T-helper 17 cell (primary cell): ENCODE measurements at regions not wholly inside any gene's neighbourhood (a gene's known extent, or its start where the extent isn't known, plus 50 kb on each side); places are given as distances from the start of the nearest gene placed in this dataset.

Experiments used
- ATAC-seq: fragments of 150-1000 bp; cut with Tn5 transposase; 2 replicates; pipeline ENCODE4 v1.10.0; 2021; ENCODE audit warnings: mild to moderate bottlenecking, moderate library complexity
- DNase-seq, 3 donors: peaks; one replicate each; pipeline versions ENCODE4 v3.0.0 to v3.0.0-alpha.2; 2020 to 2021
- H3K9me3 ChIP-seq: one replicate; pipeline ENCODE4 v1.7.0; 2013; ENCODE audit warnings: low read length, mild to moderate bottlenecking; ENCODE audit not compliant: control insufficient read depth, poor library complexity, severe bottlenecking
- H3K27ac Mint-ChIP-seq: one replicate; pipeline ENCODE4 v1.8.0; 2022; ENCODE audit warnings: mild to moderate bottlenecking, moderate library complexity, mixed read lengths
- H3K27me3 Mint-ChIP-seq: one replicate; pipeline ENCODE4 v1.8.0; 2022; ENCODE audit warnings: mixed read lengths
- H3K36me3 Mint-ChIP-seq: one replicate; pipeline ENCODE4 v1.8.0; 2022; ENCODE audit warnings: low read depth, mixed read lengths
- H3K4me1 Mint-ChIP-seq: one replicate; pipeline ENCODE4 v1.8.0; 2022; ENCODE audit warnings: mild to moderate bottlenecking, mixed read lengths
- H3K4me3 Mint-ChIP-seq: one replicate; pipeline ENCODE4 v1.8.0; 2022; ENCODE audit warnings: mild to moderate bottlenecking, moderate library complexity, mixed read lengths

DNA sequence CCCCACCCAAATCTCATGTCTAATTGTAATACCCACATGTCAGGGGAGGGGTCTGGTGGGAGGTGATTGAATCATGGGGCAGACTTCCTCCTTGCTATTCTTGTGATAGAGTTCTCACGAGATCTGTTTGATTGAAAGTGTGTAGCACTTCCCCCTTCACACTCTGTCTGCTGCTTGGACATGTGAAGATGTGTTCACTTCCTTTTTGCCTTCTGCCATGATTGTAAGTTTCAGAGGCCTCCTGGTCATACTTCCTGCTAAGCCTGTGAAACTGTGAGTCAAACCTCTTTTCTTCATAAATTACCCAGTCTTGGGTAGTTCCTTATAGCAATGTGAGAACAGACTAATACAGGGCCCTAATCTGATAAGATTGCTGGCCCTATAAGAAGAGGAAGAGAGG is 1514.8 kb downstream of the RPA4 start:
- no peaks in the 10 kb centered on the region for H3K27me3 Mint-ChIP-seq
- no peaks in the 10 kb centered on the region for H3K36me3 Mint-ChIP-seq
- H3K4me1 Mint-ChIP-seq, result no peaks in the 10 kb centered on the region
- H3K27ac Mint-ChIP-seq, result no peak overlapping the region
- no peaks in the 10 kb centered on the region for H3K9me3 ChIP-seq
- no peak overlapping the region for H3K4me3 Mint-ChIP-seq
- DNase-seq (no peak), ATAC-seq (no peak)

GRCh38 chrX:98405376-98405775 is 1521.7 kb downstream of the RPA4 start:
- H3K36me3 Mint-ChIP-seq, result no peaks in the 10 kb centered on the region
- H3K9me3 ChIP-seq, result no peaks in the 10 kb centered on the region
- no peak for ATAC-seq
- H3K4me3 Mint-ChIP-seq, result no peak overlapping the region
- no peaks in the 10 kb centered on the region for H3K4me1 Mint-ChIP-seq
- no peaks in the 10 kb centered on the region for H3K27me3 Mint-ChIP-seq
- no peak overlapping the region for H3K27ac Mint-ChIP-seq
- DNase-seq, result no peak

DNA sequence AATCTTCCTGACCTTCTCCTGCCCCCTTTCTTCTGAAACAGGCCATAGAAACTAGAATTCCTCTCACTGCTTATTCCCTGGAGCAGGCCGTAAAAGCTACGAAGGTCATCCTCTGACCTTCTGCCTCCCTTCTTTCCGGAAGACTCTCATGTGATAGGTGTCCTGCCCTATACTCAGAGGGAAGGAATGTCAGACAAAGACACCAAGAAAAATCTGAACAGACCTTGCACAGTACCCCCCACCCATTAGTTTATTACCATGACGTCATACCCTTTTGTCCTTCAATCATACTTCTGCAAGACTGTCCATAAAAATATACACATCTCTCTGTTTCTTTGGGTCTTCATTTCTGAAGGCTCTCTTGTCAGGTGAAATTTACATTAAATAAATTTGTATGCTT is 1523.9 kb downstream of the RPA4 start:
- Mint-ChIP-seq H3K36me3 (no peaks in the 10 kb centered on the region), H3K27me3 (no peaks in the 10 kb centered on the region), H3K4me3 (no peak overlapping the region), H3K27ac (no peak overlapping the region), H3K4me1 (no peaks in the 10 kb centered on the region)
- no peak for DNase-seq
- no peak for ATAC-seq
- no peaks in the 10 kb centered on the region for H3K9me3 ChIP-seq

DNA sequence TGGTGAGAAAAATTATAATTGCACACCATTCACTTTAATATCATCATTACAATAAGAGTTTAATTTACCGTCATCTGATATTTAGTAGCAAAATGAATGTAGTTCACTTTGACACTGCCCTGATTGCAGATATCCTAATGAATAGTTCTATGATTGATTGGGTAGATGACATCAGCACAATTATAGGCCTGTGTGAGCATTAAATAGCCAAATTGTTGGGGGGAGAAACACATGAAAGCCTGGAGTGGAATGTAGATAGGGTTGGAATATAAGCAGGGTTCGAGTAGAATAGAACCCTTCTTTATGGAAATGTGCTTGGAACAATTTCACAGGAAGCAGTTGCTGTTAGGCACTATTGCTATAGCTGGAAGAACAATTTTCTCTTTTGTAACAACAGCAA is 1526.2 kb downstream of the RPA4 start:
- no peak overlapping the region for H3K4me3 Mint-ChIP-seq
- no peak overlapping the region for H3K27ac Mint-ChIP-seq
- DNase-seq (no peak), ATAC-seq (no peak)
- no peaks in the 10 kb centered on the region for H3K4me1 Mint-ChIP-seq
- no peaks in the 10 kb centered on the region for H3K9me3 ChIP-seq
- H3K27me3 Mint-ChIP-seq, result no peaks in the 10 kb centered on the region
- no peaks in the 10 kb centered on the region for H3K36me3 Mint-ChIP-seq

GRCh38 chrX:98412058-98412457 is 1528.3 kb downstream of the RPA4 start:
- ATAC-seq, result no peak
- H3K4me1 Mint-ChIP-seq, result no peaks in the 10 kb centered on the region
- no peak overlapping the region for H3K27ac Mint-ChIP-seq
- H3K27me3 Mint-ChIP-seq, result no peaks in the 10 kb centered on the region
- no peak for DNase-seq
- H3K4me3 Mint-ChIP-seq, result no peak overlapping the region
- no peaks in the 10 kb centered on the region for H3K36me3 Mint-ChIP-seq
- no peaks in the 10 kb centered on the region for H3K9me3 ChIP-seq

DNA sequence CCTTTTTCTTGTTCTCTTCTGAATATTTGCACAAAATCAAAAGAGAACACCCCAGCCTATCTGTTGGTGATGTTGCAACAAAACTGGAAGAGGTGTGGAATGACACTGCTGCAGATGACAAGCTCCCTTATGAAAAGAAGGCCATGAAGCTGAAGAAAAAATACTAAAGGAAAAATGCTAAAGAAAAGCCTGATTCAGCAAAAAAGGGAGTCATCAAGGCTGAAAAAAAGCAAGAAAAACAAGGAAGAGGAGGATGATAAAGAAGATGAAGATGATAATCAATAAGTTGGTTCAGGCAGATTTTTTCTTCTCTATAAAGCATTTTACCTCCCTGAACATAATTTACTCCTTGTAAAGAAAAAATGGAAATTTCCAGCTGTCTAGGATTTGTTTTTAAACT is 1538.8 kb downstream of the RPA4 start:
- H3K9me3 ChIP-seq, result no peaks in the 10 kb centered on the region
- no peak overlapping the region for H3K27ac Mint-ChIP-seq
- no peaks in the 10 kb centered on the region for H3K4me1 Mint-ChIP-seq
- DNase-seq (no peak), ATAC-seq (no peak)
- no peaks in the 10 kb centered on the region for H3K36me3 Mint-ChIP-seq
- no peaks in the 10 kb centered on the region for H3K27me3 Mint-ChIP-seq
- H3K4me3 Mint-ChIP-seq, result no peak overlapping the region

DNA sequence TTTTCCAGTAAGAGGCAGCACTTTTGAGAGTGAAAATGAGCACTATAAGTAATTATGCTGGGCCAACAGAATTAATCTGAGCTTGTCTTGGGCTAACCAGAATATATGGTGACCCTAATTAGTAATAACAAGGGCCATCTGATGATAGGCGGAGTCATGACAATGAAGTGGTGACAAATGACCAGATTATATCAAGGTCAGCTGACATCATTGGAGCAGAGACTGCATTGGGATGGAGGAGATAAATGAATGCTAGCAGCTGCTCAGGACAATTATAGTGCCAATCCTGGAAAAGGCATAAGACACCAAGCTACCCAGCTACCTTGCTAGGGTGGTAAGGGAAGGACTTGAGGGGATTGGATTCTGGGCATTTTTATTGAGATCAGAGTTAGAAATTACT is 1548.7 kb downstream of the RPA4 start:
- H3K4me1 Mint-ChIP-seq, result no peaks in the 10 kb centered on the region
- ATAC-seq (no peak), DNase-seq (no peak)
- H3K4me3 Mint-ChIP-seq, result no peak overlapping the region
- H3K27me3 Mint-ChIP-seq, result no peaks in the 10 kb centered on the region
- no peaks in the 10 kb centered on the region for H3K36me3 Mint-ChIP-seq
- no peaks in the 10 kb centered on the region for H3K9me3 ChIP-seq
- H3K27ac Mint-ChIP-seq, result no peak overlapping the region

- H3K4me1 Mint-ChIP-seq, result no peaks in the 10 kb centered on the region
- ATAC-seq, result no peak
Measured at GRCh38 chrX:98448524-98448923, 1564.8 kb downstream of the RPA4 start.

GRCh38 chrX:98452456-98452855 is 1568.7 kb downstream of the RPA4 start:
- Mint-ChIP-seq H3K27ac (no peak overlapping the region), H3K27me3 (no peaks in the 10 kb centered on the region), H3K4me1 (no peaks in the 10 kb centered on the region), H3K36me3 (no peaks in the 10 kb centered on the region), H3K4me3 (no peak overlapping the region)
- DNase-seq, result no peak
- no peak for ATAC-seq
- H3K9me3 ChIP-seq, result no peaks in the 10 kb centered on the region

More at GRCh38 chrX:98448524-98448923, 1564.8 kb downstream of the RPA4 start:
- no peak for DNase-seq
- H3K27me3 Mint-ChIP-seq, result no peaks in the 10 kb centered on the region
- no peak overlapping the region for H3K4me3 Mint-ChIP-seq
- H3K36me3 Mint-ChIP-seq, result no peaks in the 10 kb centered on the region
- H3K27ac Mint-ChIP-seq, result no peak overlapping the region
- no peaks in the 10 kb centered on the region for H3K9me3 ChIP-seq

- no peak for ATAC-seq
- no peaks in the 10 kb centered on the region for H3K9me3 ChIP-seq
- no peak for DNase-seq
- no peak overlapping the region for H3K27ac Mint-ChIP-seq
- H3K4me3 Mint-ChIP-seq, result no peak overlapping the region
- H3K36me3 Mint-ChIP-seq, result no peaks in the 10 kb centered on the region
- H3K4me1 Mint-ChIP-seq, result no peaks in the 10 kb centered on the region
- no peaks in the 10 kb centered on the region for H3K27me3 Mint-ChIP-seq
Measured at GRCh38 chrX:98459669-98460068, 1576.0 kb downstream of the RPA4 start.

DNA sequence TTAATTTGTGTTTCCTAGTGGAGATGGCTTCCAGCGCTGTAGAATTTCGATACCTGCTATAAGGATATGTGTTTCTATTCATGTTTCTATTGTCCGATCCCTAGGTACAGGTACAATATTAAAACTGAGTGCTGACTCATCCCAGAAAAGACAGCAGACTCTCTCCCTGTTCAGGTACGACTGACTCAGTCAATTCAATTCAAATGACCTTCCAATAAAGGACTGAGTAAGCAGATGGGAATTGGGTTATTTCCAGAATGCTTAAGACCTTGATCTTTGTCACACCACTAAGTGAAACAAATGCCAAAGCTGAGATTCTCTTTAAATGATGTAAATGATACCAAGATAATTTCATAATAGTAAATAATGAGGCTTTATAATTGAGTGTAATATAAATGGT is 1596.9 kb downstream of the RPA4 start:
- H3K9me3 ChIP-seq, result no peaks in the 10 kb centered on the region
- Mint-ChIP-seq H3K27me3 (no peaks in the 10 kb centered on the region), H3K4me3 (no peak overlapping the region), H3K27ac (no peak overlapping the region), H3K36me3 (no peaks in the 10 kb centered on the region), H3K4me1 (no peaks in the 10 kb centered on the region)
- ATAC-seq (no peak), DNase-seq (no peak)

- DNase-seq (no peak), ATAC-seq (no peak)
- Mint-ChIP-seq H3K27me3 (no peaks in the 10 kb centered on the region), H3K4me1 (no peaks in the 10 kb centered on the region), H3K27ac (no peak overlapping the region), H3K4me3 (no peak overlapping the region), H3K36me3 (no peaks in the 10 kb centered on the region)
- no peaks in the 10 kb centered on the region for H3K9me3 ChIP-seq
Measured at GRCh38 chrX:98481636-98482035, 1597.9 kb downstream of the RPA4 start.

GRCh38 chrX:98490670-98491069 is 1607.0 kb downstream of the RPA4 start:
- no peaks in the 10 kb centered on the region for H3K27me3 Mint-ChIP-seq
- no peak overlapping the region for H3K4me3 Mint-ChIP-seq
- H3K4me1 Mint-ChIP-seq, result no peaks in the 10 kb centered on the region
- ATAC-seq (no peak), DNase-seq (no peak)
- H3K36me3 Mint-ChIP-seq, result no peaks in the 10 kb centered on the region
- no peak overlapping the region for H3K27ac Mint-ChIP-seq
- H3K9me3 ChIP-seq, result no peaks in the 10 kb centered on the region

- Mint-ChIP-seq H3K4me1 (no peaks in the 10 kb centered on the region), H3K36me3 (no peaks in the 10 kb centered on the region), H3K27me3 (no peaks in the 10 kb centered on the region), H3K4me3 (no peak overlapping the region), H3K27ac (no peak overlapping the region)
- no peak for DNase-seq
- ATAC-seq, result no peak
- no peaks in the 10 kb centered on the region for H3K9me3 ChIP-seq
Measured at GRCh38 chrX:98501426-98501825, 1617.7 kb downstream of the RPA4 start.

- H3K4me3 Mint-ChIP-seq, result no peak overlapping the region
Measured at GRCh38 chrX:98506907-98507306, 1623.2 kb downstream of the RPA4 start.

More at GRCh38 chrX:98506907-98507306, 1623.2 kb downstream of the RPA4 start:
- Mint-ChIP-seq H3K36me3 (no peaks in the 10 kb centered on the region), H3K27ac (no peak overlapping the region), H3K27me3 (no peaks in the 10 kb centered on the region), H3K4me1 (no peaks in the 10 kb centered on the region)
- DNase-seq (no peak), ATAC-seq (no peak)
- H3K9me3 ChIP-seq, result no peaks in the 10 kb centered on the region
